Small intestine (tissue), 7 donors: ENCODE measurements at regions not wholly inside any gene's neighbourhood (a gene's known extent, or its start where the extent isn't known, plus 50 kb on each side); places are given as distances from the start of the nearest gene placed in this dataset.

ENCODE experiments used
- DNase-seq, 2 donors: peaks; one replicate each; pipeline versions ENCODE4 v3.0.0 to v3.0.0-alpha.2; 2013
- FAIRE-seq: peaks from 2 replicates; lab custom pipeline; 2012; peaks lifted over from hg19 to GRCh38; lab: Jason Lieb, UNC
- H3K27ac ChIP-seq, 3 donors: one replicate each; pipeline ENCODE4 v1.5.1; 2013; ENCODE audit warnings: low read length in 2 of 3, mild to moderate bottlenecking in 2 of 3, control low read depth in 1 of 3, inconsistent platforms in 1 of 3, low read depth in 1 of 3, moderate library complexity in 1 of 3
- H3K27me3 ChIP-seq, 3 donors: one replicate each; pipeline ENCODE4 v1.6.1; 2013; ENCODE audit warnings: low read length in 3 of 3, inconsistent platforms in 1 of 3; ENCODE audit not compliant: control insufficient read depth in 3 of 3, insufficient read depth in 3 of 3
- H3K36me3 ChIP-seq, 3 donors: one replicate each; pipeline ENCODE4 v1.6.1; 2013; ENCODE audit warnings: low read length in 3 of 3, inconsistent platforms in 1 of 3, low read depth in 1 of 3, mild to moderate bottlenecking in 1 of 3, moderate library complexity in 1 of 3; ENCODE audit not compliant: control insufficient read depth in 3 of 3, insufficient read depth in 2 of 3
- H3K4me1 ChIP-seq, 3 donors: one replicate each; pipeline ENCODE4 v1.6.1; 2013; ENCODE audit warnings: low read length in 2 of 3, inconsistent platforms in 1 of 3, low read depth in 1 of 3, mild to moderate bottlenecking in 1 of 3, moderate library complexity in 1 of 3; ENCODE audit not compliant: control insufficient read depth in 3 of 3, insufficient read depth in 2 of 3
- H3K4me3 ChIP-seq, 3 donors: one replicate each; pipeline ENCODE4 v1.5.1; 2013; ENCODE audit warnings: low read length in 3 of 3, control low read depth in 1 of 3, inconsistent platforms in 1 of 3, low read depth in 1 of 3, mild to moderate bottlenecking in 1 of 3, moderate library complexity in 1 of 3
- H3K9me3 ChIP-seq, 2 donors: one replicate each; pipeline ENCODE4 v1.6.1; 2013; ENCODE audit warnings: low read depth in 1 of 2, low read length in 1 of 2; ENCODE audit not compliant: control insufficient read depth in 2 of 2, insufficient read depth in 1 of 2
- WGBS, 3 donors: extraction: QIAGEN DNeasy Blood & Tissue Kit; methylation state at CpG; one replicate each; pipeline ENCODE4 v1.1.7; 2013; 5-methylcytosine and 5-hydroxymethylcytosine counted together
- donor health status: healthy with polysubstance abuse.
- donor health status: control.
- donor health status: control.
- donor health status: Bipolar disorder and iron deficiency.
- donor health status: healthy.

DNA sequence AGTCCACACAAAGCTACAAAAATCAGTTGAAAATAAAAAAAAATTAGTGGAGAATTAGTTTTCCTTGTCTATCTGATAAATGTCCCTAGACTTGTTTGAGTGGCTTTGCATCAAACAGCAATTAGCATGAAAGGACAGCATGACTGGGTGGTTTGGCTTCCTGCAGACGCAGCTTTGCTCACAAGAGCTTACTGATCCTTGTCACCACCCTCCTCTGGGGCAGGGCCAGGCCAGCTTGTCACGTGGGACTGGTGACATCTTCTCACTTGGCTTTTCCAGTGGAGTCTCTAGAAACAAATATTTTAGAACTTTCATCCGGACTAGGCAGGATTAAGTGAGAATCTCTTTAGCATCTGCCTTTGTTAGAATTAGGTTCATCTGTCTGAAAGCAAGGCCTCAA lies 76.0 kb upstream of the OLIG2 start:
- FAIRE-seq: no peak
- Histone ChIP-seq H3K27ac (no peak overlapping the region), H3K4me3 (no peak overlapping the region), H3K36me3 (no peaks in the 10 kb centered on the region), H3K4me1 (no peaks in the 10 kb centered on the region), H3K27me3 (peaks cover 0 to 16% (median 0%) of the 10 kb centered on the region in 3 donors), H3K9me3 (no peaks in the 10 kb centered on the region)
- 52 to 57% (median 56%) methylated on average over 3 of the region's 3 CpGs for WGBS, 3 donors
- no peak for DNase-seq

DNA sequence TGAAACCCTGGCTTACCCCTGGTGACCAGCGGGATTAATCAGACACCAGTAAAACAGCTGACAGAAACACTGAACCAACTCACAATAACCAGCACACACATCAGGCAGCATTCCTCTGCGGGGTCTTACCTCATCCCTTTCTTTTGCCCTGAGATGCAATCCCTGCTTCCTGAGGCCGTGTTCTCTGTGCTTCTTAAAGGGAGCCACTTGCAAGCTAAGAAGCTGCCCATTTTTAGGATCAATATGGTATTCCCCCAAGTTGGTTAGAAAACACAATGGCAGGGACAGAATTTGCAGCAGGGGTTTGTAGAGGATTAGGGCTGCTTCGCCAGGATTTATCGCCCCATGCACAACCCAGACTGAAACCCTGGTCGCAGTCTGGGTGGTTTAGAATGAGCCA lies 74.7 kb upstream of the OLIG2 start:
- no peak overlapping the region for H3K27ac ChIP-seq
- no peaks in the 10 kb centered on the region for H3K9me3 ChIP-seq
- FAIRE-seq (no peak), DNase-seq (no peak)
- peaks cover 0 to 27% (median 3%) of the 10 kb centered on the region in 3 donors for H3K27me3 ChIP-seq
- WGBS, 3 donors: 65 to 70% (median 69%) methylated on average over 6 of the region's 6 CpGs
- no peaks in the 10 kb centered on the region for H3K36me3 ChIP-seq
- no peaks in the 10 kb centered on the region for H3K4me1 ChIP-seq
- no peak overlapping the region for H3K4me3 ChIP-seq

DNA sequence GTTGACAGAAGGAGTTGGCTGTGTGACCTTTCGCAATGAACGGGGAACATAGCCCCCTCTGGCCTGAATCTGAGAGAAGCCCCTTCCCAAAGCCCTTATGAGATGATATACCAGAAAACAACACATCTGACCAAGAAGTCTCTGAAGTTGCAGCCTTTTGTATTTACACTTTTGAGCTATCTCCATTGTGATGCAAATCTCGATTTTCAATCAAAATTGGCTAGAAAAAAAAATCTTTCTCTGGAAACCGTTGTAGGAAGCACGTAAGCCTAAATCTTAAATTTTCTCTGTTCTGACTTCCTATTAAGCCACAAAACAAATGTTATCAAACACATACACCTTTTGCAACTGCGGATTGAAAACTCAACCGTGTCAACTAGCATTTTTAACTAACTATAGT lies 71.4 kb upstream of the OLIG2 start:
- FAIRE-seq (no peak), DNase-seq (no peak)
- H3K27ac ChIP-seq: no peak overlapping the region
- no peak overlapping the region for H3K4me3 ChIP-seq
- H3K4me1 ChIP-seq: no peaks in the 10 kb centered on the region
- peaks cover 0 to 46% (median 6%) of the 10 kb centered on the region in 3 donors for H3K27me3 ChIP-seq
- 50 to 58% (median 54%) methylated on average over 7 of the region's 7 CpGs for WGBS, 3 donors
- no peaks in the 10 kb centered on the region for H3K36me3 ChIP-seq
- H3K9me3 ChIP-seq: no peaks in the 10 kb centered on the region

DNA sequence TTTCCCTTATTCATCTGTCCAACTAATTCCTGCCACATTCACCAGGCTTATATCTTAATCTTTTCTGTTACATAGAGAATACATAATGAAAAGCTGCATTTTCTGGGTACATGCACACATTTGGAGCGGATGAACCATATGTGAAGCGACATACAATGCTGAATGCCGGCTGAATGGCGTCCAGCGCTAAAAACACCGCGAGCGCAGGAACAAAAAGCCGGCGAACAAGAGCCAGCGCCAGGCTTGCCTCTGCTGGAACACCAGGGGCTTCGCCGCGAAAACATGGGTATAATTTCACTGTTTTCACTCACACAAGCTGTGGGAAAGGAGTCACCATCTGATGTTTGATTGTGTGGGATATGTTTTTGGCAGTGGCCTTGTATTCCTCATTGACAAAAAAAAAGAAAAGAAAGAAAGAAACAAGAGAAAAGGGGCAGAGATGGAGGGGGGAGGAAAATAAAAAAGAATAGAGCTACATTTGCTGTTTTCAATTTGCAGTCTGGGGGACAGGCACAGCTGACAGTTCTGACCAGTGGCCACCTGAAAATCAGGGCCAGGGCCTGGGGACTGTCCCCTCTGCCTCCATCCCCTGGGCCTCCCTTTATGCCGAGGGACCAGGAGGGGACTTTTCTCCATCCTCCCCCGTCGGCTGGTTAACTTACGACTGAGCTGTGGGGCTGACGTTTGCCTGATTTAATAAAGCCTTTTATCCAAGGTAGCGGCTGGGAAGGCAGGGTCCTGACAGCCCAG lies 70.2 kb upstream of the OLIG2 start:
- FAIRE-seq: no peak
- DNase-seq: no peak
- no peaks in the 10 kb centered on the region for H3K9me3 ChIP-seq
- no peak overlapping the region for H3K4me3 ChIP-seq
- peaks cover 0 to 46% (median 6%) of the 10 kb centered on the region in 3 donors for H3K27me3 ChIP-seq
- 67 to 69% (median 68%) methylated on average over 20 of the region's 20 CpGs for WGBS, 3 donors
- no peak overlapping the region for H3K27ac ChIP-seq
- no peaks in the 10 kb centered on the region for H3K4me1 ChIP-seq
- no peaks in the 10 kb centered on the region for H3K36me3 ChIP-seq

DNA sequence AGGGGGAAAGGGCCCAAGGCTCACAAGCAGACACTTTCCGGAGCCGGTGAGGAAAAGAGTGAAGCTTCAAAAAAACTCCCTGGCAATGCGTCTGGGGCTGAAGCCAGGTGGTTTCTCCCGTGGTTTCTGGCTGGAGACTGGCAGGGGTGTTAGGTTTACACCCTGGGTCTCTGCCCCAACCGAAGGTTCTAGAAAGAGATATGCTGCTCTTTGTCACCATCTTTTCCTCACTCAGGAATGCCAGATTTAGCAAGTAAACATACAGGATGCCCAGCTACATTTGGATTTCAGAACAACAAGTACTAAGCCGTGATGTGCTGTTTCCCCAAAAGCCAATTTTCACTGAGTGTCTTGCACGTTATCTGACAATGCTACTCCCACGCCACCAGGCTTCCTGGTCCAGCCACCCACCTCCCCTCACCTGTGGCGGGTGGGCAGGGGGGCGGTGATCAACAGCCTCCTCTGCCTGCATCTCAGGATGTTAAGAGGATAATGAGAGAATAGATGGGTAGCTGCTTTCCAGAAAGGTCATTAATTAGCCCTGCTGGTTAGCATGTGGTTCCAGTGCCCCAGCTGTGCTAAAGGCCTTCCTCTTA lies 69.6 kb upstream of the OLIG2 start:
- no peaks in the 10 kb centered on the region for H3K4me1 ChIP-seq
- DNase-seq (no peak), FAIRE-seq (no peak)
- peaks cover 0 to 43% (median 6%) of the 10 kb centered on the region in 3 donors for H3K27me3 ChIP-seq
- no peaks in the 10 kb centered on the region for H3K9me3 ChIP-seq
- H3K4me3 ChIP-seq: no peak overlapping the region
- H3K36me3 ChIP-seq: no peaks in the 10 kb centered on the region
- H3K27ac ChIP-seq: no peak overlapping the region
- WGBS, 3 donors: 60 to 65% (median 60%) methylated on average over 10 of the region's 10 CpGs

DNA sequence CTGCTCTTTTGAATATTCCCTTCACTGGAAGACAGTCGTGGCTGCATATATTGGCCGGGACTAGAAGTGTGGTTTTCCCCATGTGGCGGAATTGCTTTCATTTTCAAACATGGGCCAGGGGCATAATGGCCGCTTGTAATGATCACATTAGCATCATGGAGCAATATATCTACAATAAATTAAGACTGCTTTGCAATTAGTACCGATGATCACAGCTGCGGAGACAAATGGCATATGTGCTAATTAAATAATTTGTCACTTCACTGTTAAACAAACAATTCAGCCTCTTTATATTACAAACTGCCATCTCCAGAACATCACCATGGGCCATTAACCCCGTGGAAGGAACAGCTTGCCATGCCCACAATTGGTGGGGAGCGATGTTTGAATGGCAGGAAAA lies 68.2 kb upstream of the OLIG2 start:
- no peak for DNase-seq
- WGBS, 3 donors: 74 to 77% (median 75%) methylated on average over 8 of the region's 8 CpGs
- Histone ChIP-seq H3K9me3 (no peaks in the 10 kb centered on the region), H3K27ac (no peak overlapping the region), H3K4me1 (no peaks in the 10 kb centered on the region), H3K4me3 (no peak overlapping the region), H3K36me3 (no peaks in the 10 kb centered on the region), H3K27me3 (peaks cover 0 to 39% (median 10%) of the 10 kb centered on the region in 3 donors)
- no peak for FAIRE-seq

DNA sequence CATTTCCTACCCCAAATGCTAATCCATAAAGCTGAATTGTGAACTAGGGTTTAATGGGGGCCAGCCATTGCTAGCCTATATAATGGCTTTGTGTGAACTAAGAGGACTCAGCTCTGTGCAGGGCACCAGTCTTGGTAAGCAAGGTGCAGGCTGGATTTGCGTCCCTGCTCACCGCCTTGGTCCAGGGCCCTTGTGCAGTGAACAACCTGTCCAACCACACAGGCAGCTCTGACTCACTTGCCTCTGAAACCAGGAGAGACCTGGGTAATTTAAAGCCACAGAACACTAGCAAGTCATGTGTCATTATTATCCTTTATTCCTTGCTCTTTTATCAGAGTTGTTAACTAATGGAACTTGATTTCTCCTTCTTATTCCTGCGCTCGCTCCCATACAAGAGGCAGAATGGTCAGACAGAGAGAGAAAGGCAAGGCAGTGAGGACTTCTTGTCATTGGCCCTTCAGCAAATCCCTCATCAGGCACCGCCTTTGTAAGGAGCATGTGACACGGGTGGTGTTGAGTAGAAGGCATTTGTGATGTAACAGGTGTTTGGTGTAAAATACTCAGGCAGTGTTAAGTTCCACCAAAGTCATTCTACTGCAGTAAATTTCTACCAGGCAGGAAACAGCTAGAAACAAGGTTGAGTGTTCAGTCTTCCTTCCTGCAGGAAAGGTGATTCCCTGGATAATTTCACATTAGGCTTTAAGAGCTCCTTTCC lies 67.3 kb upstream of the OLIG2 start:
- no peaks in the 10 kb centered on the region for H3K9me3 ChIP-seq
- no peak overlapping the region for H3K27ac ChIP-seq
- no peaks in the 10 kb centered on the region for H3K4me1 ChIP-seq
- peaks cover 0 to 35% (median 10%) of the 10 kb centered on the region in 3 donors for H3K27me3 ChIP-seq
- no peak for DNase-seq
- H3K36me3 ChIP-seq: no peaks in the 10 kb centered on the region
- 68 to 72% (median 71%) methylated on average over 6 of the region's 6 CpGs for WGBS, 3 donors
- no peak for FAIRE-seq
- no peak overlapping the region for H3K4me3 ChIP-seq

DNA sequence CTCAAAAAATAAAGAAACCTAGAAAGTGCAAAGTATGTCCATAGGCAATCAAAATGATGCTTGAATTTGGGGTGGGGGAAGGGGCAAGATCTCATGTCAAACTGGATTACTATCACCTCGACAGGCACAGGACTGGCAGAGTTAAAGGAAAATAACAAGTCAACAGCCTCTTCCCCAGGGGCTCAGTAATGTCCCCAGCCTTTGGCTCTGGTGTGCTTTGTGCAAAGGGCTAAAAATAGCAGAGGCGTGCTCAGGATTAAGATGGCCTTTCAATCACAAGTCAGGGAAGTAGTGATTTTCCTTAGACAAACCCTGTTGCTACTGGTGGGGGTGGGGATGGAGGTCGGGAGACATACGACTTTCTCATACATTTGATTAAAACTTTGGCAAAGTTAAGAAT lies 63.5 kb upstream of the OLIG2 start:
- Histone ChIP-seq H3K9me3 (no peaks in the 10 kb centered on the region), H3K27ac (no peak overlapping the region), H3K36me3 (no peaks in the 10 kb centered on the region), H3K27me3 (peaks cover 0 to 10% (median 5%) of the 10 kb centered on the region in 3 donors), H3K4me3 (no peak overlapping the region), H3K4me1 (no peaks in the 10 kb centered on the region)
- no peak for DNase-seq
- WGBS, 3 donors: 28 to 46% (median 33%) methylated on average over 4 of the region's 4 CpGs
- no peak for FAIRE-seq
